Thyroid gland (tissue), 4 donors: ENCODE measurements at regions not wholly inside any gene's neighbourhood (a gene's known extent, or its start where the extent isn't known, plus 50 kb on each side); places are given as distances from the start of the nearest gene placed in this dataset.

Experiments
- CTCF ChIP-seq, 6 experiments: fragments of 200-600 bp in 3 of 6; fragments of 450-650 bp in 3 of 6; sonication (generic) in 3 of 6; IDR thresholded peaks; one replicate each; pipeline ENCODE4 v1.5.1; 2016 to 2019; ENCODE audit warnings: antibody characterized with exemption in 6 of 6, mild to moderate bottlenecking in 2 of 6, inconsistent platforms in 1 of 6, moderate library complexity in 1 of 6
- POLR2A ChIP-seq, 2 donors: fragments of 450-650 bp; IDR thresholded peaks; one replicate each; pipeline ENCODE4 v1.6.1; 2017; ENCODE audit warnings: antibody characterized with exemption in 2 of 2, mild to moderate bottlenecking in 2 of 2, moderate library complexity in 1 of 2

GRCh38 chr16:86844695-86845094, 266.3 kb downstream of the FOXL1 start:
- TF ChIP-seq POLR2A (IDR thresholded peaks at IDR 0.05) (no peak), CTCF (IDR thresholded peaks at IDR 0.05) (no peak)
